CD4-positive, alpha-beta T cell treated with Interleukin-4 for 4 hours (primary cell): ENCODE measurements at regions not wholly inside any gene's neighbourhood (a gene's known extent, or its start where the extent isn't known, plus 50 kb on each side); places are given as distances from the start of the nearest gene placed in this dataset.

Source experiments
- DNase-seq: peaks from one replicate; pipeline ENCODE4 v3.0.0-alpha.2; 2020

- DNase-seq = no peak
Measured at GRCh38 chr11:19661827-19662226, 50.8 kb upstream of the NAV2 start.

DNA sequence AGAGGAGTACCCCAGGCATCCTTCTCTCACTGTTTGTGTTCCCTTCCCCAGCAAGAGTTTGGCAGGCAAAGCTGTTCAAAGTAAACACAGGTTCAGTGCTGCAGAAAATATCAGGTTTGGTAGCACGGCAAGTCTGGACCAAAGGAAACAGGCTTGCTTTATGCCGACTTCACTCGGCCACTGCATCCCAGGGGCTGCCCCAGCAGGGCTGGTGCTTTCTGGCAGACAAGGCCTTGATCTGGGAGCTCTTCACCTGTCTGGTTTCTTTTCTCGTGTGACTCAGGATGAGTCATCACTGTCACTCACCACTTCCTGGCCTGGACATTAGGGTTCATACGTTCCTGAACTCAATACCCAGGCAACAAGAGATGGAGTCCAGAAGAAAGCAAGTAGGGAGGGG lies 52.6 kb upstream of the NAV2 start:
- DNase-seq = peak; percentile 43

GRCh38 chr11:19659529-19659928 lies 53.1 kb upstream of the NAV2 start:
- DNase-seq = no peak

DNA sequence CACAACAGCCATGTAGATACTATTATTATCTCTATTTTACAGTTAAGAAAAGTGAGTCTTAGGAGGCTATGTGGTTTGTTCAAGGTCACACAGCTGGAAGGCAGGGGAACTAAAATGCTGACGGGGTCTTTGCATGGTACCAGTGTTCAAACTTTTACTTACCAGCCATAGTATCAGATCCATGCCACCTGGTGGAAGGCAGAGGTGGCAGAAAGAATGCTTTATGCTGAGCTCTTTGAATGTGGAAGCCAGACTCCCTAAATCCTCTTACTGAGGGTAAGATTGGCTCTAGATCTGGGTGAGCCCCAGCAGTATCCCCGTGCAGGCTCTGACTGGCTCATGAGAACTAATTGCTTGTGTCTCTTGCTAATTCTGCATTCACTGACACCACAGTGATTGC lies 54.3 kb upstream of the NAV2 start:
- no peak for DNase-seq

- no peak for DNase-seq
Measured at GRCh38 chr11:19656140-19656541, 56.5 kb upstream of the NAV2 start.

GRCh38 chr11:19652623-19653375 lies 59.8 kb upstream of the NAV2 start:
- DNase-seq = no peak

GRCh38 chr11:19651653-19652052 lies 61.0 kb upstream of the NAV2 start:
- no peak for DNase-seq

- no peak for DNase-seq
Measured at GRCh38 chr11:19651028-19651427, 61.6 kb upstream of the NAV2 start.

- DNase-seq = no peak
Measured at GRCh38 chr11:19650467-19650866, 62.2 kb upstream of the NAV2 start.

DNA sequence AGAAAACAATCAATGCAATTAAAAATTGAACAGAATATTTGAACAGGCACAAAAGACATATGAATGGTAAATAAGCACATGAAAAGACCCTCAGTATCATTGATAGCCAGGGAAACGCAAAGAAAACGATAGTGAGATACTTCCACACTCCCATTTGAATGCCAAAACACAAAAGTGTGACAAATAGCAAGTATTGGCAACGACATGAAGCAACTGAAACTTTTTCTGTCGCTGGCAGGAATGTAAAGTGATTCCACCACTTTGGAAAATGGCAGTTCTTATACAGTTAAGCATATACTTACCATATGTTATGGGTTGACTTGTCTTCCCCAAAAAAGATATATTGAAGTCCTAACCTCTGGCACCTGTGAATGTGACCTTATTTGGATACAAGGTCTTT lies 62.9 kb upstream of the NAV2 start:
- DNase-seq = no peak

GRCh38 chr11:19648321-19648720 lies 64.3 kb upstream of the NAV2 start:
- DNase-seq = no peak

GRCh38 chr11:19647816-19648215 lies 64.8 kb upstream of the NAV2 start:
- no peak for DNase-seq

DNA sequence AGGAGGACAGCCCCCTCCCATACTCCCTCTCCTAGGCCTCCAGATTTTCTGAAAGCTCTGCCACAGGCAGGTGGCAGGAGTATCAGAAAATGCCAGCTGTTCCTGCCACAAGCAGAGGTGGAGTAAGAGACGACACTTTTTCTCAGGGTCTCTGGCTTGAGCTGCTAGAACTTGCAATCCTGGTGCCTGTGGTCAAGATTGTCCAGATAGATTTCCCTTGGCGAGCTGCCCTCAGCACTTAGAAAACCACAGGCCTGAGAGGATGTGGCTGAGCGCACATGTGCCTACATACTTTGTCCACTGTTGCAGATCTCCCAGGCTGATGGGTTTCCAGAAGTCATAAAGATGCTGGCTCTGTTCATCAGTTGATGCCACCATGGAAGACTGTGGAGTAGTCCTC lies 65.7 kb upstream of the NAV2 start:
- DNase-seq = no peak

DNA sequence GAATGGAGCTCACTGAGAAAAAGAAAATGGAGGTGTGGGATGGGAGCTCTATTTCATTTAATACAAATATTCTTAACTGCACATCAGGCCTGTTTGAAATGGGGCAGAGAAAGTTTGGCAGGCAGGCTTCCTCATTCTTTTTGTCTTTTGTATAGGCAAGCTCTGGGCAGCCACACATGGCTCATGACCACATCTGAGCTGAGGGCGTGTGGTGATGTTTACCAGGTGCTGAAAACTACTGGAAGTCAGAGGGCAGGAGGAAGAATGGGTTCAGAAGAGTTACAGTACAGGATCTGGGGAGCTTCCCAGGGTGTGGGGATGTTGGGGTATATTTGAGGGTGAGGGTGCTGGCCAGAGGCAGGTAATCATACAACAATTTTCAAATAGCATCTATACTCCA lies 66.3 kb upstream of the NAV2 start:
- no peak for DNase-seq

DNA sequence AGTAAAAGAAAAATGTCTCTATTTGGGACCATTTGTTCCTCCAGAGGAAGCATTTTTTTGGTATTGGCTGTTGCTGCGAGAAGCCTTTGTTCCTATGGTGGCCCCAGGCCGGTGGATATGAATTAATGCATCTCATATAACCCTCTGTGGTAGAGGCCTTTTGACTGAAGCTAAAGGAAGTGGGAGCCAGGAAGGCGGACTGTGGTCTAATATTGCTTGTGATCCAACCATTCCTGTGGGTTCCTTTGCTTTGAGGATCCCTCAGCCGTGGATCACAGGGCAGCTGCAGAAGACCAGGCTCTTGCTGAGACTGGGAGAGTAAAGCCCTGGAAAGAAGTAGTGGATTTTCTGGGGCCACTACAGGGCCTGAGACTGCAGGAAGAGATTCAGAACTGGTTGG lies 68.3 kb upstream of the NAV2 start:
- DNase-seq = no peak

DNA sequence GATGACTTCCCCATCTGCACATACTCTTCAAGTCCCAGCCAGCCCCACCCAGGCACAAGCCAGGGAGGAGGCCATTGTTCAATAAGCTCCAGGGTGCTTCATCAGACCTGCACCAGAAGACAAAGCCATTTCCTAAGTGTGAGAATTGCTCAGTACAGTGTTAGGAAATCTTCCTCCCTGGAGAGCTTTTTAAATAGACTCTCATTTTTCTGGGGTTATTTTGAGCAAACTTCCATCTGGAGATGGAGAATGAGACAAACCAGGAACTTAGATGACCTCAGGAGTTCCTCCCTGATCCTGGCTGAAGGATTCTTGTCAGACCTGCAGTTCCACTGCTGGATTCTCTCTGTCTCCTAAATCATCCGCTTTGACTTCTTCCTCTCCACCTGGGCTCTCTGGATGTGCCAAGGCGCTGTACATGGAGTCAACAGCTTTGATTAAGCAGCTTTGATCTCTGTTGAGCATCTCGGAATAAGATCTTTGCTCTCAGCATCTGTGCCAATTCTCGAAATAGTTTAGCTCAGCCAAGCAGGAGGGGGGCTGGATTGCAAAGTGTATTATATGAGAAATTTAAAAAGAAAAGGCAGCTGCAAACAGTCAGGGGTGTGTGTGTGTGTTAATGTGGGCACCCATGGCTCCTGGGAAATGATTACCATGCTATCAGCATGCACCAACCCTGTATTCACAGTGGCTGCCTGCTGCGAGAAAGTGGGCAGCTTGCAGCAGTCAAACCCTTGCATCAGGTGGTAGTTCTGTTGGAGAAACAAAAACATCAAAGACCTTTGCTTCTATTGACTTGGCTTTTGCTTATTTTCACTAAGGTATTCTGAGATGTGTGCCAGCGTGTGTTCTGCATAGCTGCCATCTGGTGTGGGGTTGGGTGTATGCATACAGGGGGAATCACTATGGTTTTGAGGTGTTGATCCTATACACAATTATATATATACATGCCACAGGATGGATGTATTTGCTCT lies 70.2 kb upstream of the NAV2 start:
- no peak for DNase-seq

DNA sequence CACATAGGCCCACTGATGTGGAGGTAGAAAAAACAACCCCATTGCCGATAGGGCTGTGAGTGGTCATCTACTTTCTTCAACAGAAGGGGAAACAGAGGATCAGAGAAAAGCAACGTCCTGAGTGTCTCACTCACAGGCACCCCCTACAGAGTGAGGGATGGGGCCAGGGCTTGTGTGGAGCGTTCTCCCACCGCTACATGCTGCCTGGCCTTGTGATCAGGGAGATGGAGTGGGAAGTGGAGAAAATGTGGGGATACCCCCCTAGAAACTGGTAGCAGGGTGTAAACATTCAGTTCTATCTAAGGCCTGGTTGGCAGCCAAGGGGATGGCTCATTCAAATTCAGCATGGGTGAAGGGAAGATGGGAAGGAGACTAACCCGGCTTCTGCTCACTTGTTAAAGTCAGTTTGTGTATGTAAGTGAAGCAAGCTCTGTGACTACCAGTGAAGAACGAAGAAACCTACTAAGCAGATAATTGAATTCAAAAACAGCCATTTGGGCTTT lies 73.0 kb upstream of the NAV2 start:
- DNase-seq = no peak

- no peak for DNase-seq
Measured at GRCh38 chr11:19635332-19635731, 77.3 kb upstream of the NAV2 start.

DNA sequence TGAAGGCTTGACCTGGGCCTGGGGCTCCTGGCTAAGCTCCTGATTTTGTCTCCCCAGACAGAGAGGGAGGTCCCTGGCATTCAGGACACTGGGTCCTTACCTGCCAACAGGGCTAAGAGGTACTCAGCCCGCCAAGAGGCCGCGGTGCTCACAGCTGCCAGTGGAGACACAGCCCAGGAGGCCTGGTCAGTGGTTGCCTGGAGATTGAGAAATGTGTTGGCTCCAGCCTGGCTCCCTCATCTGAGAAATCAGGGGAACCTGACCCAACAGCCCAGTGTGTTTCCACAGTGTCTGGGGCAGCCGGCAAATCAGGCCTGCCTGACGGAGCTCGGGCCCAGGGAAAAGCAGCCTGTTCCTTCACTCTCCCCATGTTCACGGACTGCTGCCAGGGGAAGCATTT lies 79.4 kb upstream of the NAV2 start:
- DNase-seq = no peak

GRCh38 chr11:19632499-19632834 lies 80.2 kb upstream of the NAV2 start:
- no peak for DNase-seq

DNA sequence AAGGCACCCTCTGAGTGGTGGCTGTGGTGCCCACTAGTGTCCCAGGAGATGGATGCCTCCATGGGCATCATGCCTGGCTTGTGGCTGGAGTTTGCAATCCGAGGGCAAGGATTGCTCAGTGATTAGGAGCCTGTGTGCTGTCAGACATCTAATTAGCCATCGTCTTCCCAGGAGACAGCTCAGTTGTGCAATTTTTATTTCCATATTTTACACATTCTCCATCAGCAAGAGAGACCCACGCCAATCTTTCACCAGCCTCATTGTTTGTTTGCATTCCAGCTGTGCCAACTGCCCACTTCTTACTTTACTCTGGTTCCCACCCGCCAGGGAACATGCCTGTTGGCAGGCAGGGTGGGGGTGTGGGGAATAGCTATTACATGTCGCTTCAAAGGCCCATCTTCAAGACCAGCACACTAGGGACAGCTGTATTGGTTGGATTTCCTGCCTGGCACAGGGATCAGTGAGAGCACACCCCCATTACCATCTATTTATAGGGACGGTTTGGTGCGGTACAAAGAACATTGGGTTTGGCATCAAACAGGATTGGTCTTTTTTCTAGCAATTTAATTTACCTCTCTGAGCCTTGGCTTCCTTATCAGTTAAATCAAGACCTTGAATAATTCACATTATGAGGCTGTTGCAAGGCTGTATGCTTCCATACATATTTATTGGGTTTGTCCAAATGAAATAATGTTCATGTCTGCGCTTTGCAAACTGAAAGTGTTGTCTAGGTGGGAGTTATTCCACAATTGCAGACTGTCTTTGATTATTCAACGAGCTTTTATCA lies 80.7 kb upstream of the NAV2 start:
- DNase-seq = no peak

GRCh38 chr11:19628018-19628417 lies 84.6 kb upstream of the NAV2 start:
- DNase-seq = no peak

DNA sequence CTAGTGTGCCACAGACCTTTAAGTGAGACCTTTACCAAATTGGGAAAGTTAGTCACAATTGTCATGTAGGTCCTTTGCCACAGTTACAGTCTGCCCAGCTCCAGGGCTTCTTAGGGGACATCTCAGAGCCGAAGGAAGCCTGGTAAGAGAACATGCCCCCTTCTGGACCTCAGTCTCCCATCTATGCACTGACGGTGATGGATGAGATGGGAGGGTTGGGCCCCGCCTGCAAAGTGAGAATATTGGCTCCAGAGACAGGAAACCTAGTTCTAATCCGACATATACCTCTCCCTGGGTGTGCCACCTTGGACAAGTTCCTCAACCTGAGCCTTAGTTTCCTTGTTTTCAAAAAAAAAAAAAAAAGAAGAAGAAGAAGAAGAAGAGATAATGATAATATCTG lies 85.1 kb upstream of the NAV2 start:
- DNase-seq = no peak
